ENCODE measurements at regions not wholly inside any gene's neighbourhood (a gene's known extent, or its start where the extent isn't known, plus 50 kb on each side); places are given as distances from the start of the nearest gene placed in this dataset.

- H3K36me3 ChIP-seq (ENCODE audit: control insufficient read depth, insufficient read depth, low read length) = no peaks in the 10 kb centered on the region
- no peaks in the 10 kb centered on the region; the same call in 1 of the 2 replicates for H3K27me3 ChIP-seq (replicated peaks; ENCODE audit: control insufficient read depth, insufficient read depth, low read length)
- H3K4me3 ChIP-seq (replicated peaks; ENCODE audit: low read depth, low read length) = no peak overlapping the region
- TF ChIP-seq CTCF (IDR thresholded peaks at IDR 0.05; ENCODE audit: insufficient read depth, low read length, poor library complexity, severe bottlenecking) = no peak
- no peak for DNase-seq (ENCODE audit: extremely low read depth, insufficient read length)
Measured at GRCh38 chr5:111863801-111864200, 106.8 kb upstream of the NREP start.

GRCh38 chr5:111859533-111860270 lies 102.7 kb upstream of the NREP start:
- Histone ChIP-seq H3K27me3 (replicated peaks; ENCODE audit: control insufficient read depth, insufficient read depth, low read length) (no peaks in the 10 kb centered on the region; the same call in 1 of the 2 replicates), H3K4me3 (replicated peaks; ENCODE audit: low read depth, low read length) (no peak overlapping the region), H3K36me3 (ENCODE audit: control insufficient read depth, insufficient read depth, low read length) (no peaks in the 10 kb centered on the region)
- DNase-seq (ENCODE audit: extremely low read depth, insufficient read length) = no peak
- no peak for TF ChIP-seq CTCF (IDR thresholded peaks at IDR 0.05; ENCODE audit: insufficient read depth, low read length, poor library complexity, severe bottlenecking)

GRCh38 chr5:111859031-111859430 lies 102.0 kb upstream of the NREP start:
- no peak for DNase-seq (ENCODE audit: extremely low read depth, insufficient read length)
- Histone ChIP-seq H3K4me3 (replicated peaks; ENCODE audit: low read depth, low read length) (no peak overlapping the region), H3K36me3 (ENCODE audit: control insufficient read depth, insufficient read depth, low read length) (no peaks in the 10 kb centered on the region), H3K27me3 (replicated peaks; ENCODE audit: control insufficient read depth, insufficient read depth, low read length) (no peaks in the 10 kb centered on the region; the same call in 1 of the 2 replicates)
- TF ChIP-seq CTCF (IDR thresholded peaks at IDR 0.05; ENCODE audit: insufficient read depth, low read length, poor library complexity, severe bottlenecking) = no peak

GRCh38 chr5:111857623-111858022 lies 100.6 kb upstream of the NREP start:
- Histone ChIP-seq H3K4me3 (replicated peaks; ENCODE audit: low read depth, low read length) (no peak overlapping the region), H3K36me3 (ENCODE audit: control insufficient read depth, insufficient read depth, low read length) (no peaks in the 10 kb centered on the region), H3K27me3 (replicated peaks; ENCODE audit: control insufficient read depth, insufficient read depth, low read length) (no peaks in the 10 kb centered on the region; the same call in 1 of the 2 replicates)
- no peak for DNase-seq (ENCODE audit: extremely low read depth, insufficient read length)
- TF ChIP-seq CTCF (IDR thresholded peaks at IDR 0.05; ENCODE audit: insufficient read depth, low read length, poor library complexity, severe bottlenecking) = no peak

- DNase-seq (ENCODE audit: extremely low read depth, insufficient read length) = no peak
- no peak for TF ChIP-seq CTCF (IDR thresholded peaks at IDR 0.05; ENCODE audit: insufficient read depth, low read length, poor library complexity, severe bottlenecking)
- H3K36me3 ChIP-seq (ENCODE audit: control insufficient read depth, insufficient read depth, low read length) = no peaks in the 10 kb centered on the region
- no peak overlapping the region for H3K4me3 ChIP-seq (replicated peaks; ENCODE audit: low read depth, low read length)
- no peaks in the 10 kb centered on the region; the same call in 1 of the 2 replicates for H3K27me3 ChIP-seq (replicated peaks; ENCODE audit: control insufficient read depth, insufficient read depth, low read length)
Measured at GRCh38 chr5:111856876-111857466, 100.0 kb upstream of the NREP start.
